ENCODE measurements at regions not wholly inside any gene's neighbourhood (a gene's known extent, or its start where the extent isn't known, plus 50 kb on each side); places are given as distances from the start of the nearest gene placed in this dataset.
"Not testable (repeated sequence)": the region's sequence is repeated elsewhere in the genome, so short reads cannot be mapped to it uniquely, and the experiment has no call there.

DNA sequence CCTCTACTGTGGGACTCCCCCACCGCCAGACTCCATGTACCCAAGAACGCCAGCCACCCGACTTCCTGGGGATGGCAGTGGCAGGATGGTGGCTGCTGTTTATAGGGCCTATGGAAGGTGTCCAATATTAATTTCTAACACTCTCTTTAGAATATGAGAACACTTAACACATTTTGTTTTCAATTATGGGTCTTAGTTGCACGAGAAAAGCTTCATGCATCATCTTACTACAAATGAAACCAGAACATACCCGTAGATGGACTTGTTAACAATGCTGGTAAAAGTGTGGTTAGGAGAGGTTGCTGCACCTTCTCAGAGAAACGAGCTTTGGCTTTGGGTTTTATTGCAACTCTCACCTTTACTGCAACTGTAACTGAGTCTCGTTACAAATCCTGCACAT lies 335.6 kb upstream of the ID2 start:
- TF ChIP-seq, protein P1, sequence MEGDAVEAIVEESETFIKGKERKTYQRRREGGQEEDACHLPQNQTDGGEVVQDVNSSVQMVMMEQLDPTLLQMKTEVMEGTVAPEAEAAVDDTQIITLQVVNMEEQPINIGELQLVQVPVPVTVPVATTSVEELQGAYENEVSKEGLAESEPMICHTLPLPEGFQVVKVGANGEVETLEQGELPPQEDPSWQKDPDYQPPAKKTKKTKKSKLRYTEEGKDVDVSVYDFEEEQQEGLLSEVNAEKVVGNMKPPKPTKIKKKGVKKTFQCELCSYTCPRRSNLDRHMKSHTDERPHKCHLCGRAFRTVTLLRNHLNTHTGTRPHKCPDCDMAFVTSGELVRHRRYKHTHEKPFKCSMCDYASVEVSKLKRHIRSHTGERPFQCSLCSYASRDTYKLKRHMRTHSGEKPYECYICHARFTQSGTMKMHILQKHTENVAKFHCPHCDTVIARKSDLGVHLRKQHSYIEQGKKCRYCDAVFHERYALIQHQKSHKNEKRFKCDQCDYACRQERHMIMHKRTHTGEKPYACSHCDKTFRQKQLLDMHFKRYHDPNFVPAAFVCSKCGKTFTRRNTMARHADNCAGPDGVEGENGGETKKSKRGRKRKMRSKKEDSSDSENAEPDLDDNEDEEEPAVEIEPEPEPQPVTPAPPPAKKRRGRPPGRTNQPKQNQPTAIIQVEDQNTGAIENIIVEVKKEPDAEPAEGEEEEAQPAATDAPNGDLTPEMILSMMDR (IDR thresholded peaks at IDR 0.05; ENCODE audit: low read depth, low read length): no peak
- H3K4me3 ChIP-seq (ENCODE audit: low read depth, low read length): no peak overlapping the region

DNA sequence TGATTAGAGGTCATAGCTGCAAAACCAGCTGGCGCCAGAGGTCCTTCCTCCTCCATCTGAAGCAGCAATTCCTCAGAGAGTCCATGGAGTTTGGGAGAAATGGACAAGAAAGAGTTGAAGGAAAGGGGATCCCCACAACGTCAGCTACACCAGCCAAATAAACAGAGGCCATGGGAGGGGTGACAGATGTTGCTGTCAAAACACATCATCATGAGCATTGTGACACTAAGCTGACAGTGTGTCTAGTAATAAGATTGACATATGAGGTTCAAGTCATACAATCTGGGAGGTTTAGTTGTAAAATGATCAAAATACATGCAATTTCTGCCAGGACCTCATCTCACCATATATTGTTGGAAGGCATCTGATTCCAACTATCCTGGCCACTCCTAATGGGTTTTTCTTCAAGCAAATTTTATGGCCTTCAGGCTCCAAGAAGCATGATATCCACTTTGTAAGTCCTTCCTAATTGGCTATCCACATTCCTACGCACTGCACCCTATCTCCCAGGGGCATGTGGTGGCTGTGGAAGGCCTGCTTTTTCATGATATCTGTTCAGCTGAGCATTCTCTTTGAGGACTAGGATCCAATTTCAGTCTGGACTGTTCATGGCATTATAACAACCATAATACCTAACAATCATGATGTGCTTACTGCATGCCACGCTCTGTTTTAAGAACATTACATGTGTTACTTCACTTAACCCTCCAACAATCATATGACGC lies 335.0 kb upstream of the ID2 start:
- no peak overlapping the region for H3K4me3 ChIP-seq (ENCODE audit: low read depth, low read length)
- TF ChIP-seq, protein P1 (IDR thresholded peaks at IDR 0.05; ENCODE audit: low read depth, low read length): no peak

DNA sequence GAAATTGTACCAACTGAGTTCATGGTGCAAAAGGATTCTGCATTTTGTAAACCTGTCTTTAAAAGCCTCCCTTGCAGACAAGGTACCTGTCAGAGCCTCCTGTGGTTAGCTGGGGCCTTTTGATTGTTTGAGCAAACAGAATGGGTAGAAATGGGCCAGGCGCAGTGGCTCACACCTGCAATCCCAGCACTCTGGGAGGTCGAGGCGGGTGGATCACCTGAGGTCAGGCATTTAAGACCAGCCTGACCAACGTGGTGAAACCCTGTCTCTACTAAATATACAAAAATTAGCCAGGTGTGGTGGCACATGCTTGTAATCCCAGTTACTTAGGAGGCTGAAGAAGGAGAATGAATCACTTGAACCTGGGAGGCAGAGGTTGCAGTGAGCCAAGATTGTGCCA lies 332.9 kb upstream of the ID2 start:
- H3K4me3 ChIP-seq (ENCODE audit: low read depth, low read length): not testable (repeated sequence)

DNA sequence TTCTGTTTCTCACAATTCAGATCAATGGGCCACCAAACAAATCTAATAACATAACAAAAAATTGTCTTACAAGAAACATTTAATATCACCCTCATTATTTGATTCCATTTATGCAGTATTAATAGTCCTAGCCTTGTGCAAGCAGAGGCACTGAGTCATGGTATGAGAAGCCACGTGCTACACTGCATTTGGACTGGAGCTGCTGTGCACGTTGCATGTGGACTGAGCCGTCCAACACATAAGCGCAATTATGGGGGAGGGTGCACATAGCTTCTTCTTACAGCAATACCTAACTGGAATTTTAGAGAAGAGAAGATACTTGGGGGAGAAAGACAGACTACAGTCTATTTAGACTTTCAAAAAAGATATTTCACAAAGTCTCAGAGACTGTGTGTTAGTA lies 329.6 kb upstream of the ID2 start:
- no peak overlapping the region for H3K4me3 ChIP-seq (ENCODE audit: low read depth, low read length)
- TF ChIP-seq, protein P1 (IDR thresholded peaks at IDR 0.05; ENCODE audit: low read depth, low read length): no peak

DNA sequence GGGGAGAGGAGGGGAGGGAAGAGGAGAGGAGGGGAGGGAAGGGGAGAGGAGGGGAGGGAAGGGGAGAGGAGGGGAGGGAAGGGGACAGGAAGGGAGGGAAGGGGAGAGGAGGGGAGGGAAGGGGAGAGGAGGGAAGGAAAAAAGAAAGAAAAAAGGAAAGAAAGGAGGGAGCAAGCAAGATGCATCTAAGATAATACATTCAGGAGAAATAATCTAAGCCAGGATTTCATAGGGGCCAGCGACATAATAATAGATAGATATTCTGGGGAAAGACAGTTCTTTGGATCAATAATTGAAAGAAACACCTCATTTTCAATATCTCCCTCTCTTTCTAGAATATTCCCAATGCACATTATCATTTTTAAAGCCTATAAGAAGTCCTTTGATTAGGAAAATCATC lies 328.9 kb upstream of the ID2 start:
- TF ChIP-seq, protein P1 (IDR thresholded peaks at IDR 0.05; ENCODE audit: low read depth, low read length): no peak
- no peak overlapping the region for H3K4me3 ChIP-seq (ENCODE audit: low read depth, low read length)

DNA sequence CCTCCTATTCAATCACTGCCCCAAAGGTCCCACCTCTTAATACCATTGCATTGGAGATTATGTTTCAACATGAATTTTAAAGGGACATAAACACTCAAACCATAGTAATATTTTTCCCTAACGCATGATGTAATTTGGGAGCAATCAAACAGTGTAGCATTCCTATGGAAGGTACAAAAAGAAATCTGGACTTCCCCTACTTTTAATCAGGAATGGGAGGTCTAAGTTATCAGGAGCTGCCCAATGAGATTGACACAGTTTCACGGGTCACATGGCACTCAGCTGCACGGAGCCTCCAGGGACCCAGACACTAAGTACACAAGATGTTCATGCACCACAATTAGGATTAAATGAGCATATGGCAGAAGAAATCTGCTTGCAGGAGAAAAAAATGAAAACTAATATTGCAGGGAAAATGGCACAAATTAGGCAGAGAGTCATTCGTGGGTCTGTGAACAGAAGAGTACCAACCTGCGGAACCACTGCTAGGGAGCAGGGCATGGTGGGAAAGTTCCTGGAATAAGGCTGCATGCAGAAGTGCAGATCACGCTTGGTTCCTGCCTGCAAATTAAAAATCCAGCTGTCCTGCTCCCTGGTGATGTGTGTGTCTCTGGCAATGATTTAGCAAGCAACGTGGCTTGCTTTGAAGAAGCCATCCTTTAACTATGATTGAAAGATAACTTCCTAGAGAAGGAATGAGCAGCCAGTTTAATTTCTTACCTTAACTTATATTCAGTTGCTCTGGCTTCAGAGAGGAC lies 326.6 kb upstream of the ID2 start:
- H3K4me3 ChIP-seq (ENCODE audit: low read depth, low read length): no peak overlapping the region
- TF ChIP-seq, protein P1 (IDR thresholded peaks at IDR 0.05; ENCODE audit: low read depth, low read length): no peak

DNA sequence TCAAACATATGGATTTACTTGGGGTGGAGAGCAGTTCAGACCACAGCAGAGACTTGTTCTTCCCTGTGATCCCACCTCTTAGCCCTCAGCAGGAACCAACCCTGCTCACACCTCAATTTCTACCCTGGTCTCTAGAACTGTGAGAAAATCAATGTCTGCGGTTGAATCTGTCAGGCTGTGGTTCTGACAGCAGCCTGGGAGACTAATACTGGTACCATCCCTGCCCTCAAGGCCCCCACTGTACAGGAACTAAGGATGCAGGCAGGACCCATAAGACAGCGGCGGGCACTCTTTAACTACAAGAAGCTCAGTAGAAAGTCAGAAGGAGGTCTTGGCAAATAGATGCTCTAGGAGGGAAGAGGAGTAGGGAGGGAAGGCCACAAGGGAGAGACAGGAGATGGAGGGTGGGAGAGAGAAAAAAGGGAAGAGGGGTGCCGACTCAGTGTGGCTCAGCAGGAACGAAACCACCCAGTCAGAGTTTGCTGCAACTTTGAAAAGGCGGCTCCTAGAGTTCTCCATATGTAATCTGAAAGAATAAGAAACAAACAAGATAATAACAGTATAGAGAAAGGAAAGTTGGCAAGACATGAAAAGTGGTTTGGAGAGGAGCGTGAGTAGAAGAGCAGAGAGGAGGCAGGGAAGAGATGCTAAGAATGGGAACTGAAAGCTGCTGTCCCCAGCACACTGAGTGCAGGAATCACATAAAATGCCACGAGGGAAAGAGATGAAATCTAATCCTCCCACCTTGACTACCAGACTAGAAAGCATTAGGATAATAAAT lies 323.9 kb upstream of the ID2 start:
- TF ChIP-seq, protein P1 (IDR thresholded peaks at IDR 0.05; ENCODE audit: low read depth, low read length): no peak
- H3K4me3 ChIP-seq (ENCODE audit: low read depth, low read length): no peak overlapping the region
